ENCODE measurements at regions not wholly inside any gene's neighbourhood (a gene's known extent, or its start where the extent isn't known, plus 50 kb on each side); places are given as distances from the start of the nearest gene placed in this dataset.
A peak's percentile ranks its signal among the peaks of the same experiment; 100 is the strongest.

- TF ChIP-seq POLR2A (IDR thresholded peaks at IDR 0.05) (no peak), CTCF (IDR thresholded peaks at IDR 0.05) (no peak)
- Histone ChIP-seq H3K27me3 (no peaks in the 10 kb centered on the region), H3K27ac (no peak overlapping the region), H3K9me3 (no peaks in the 10 kb centered on the region), H3K36me3 (no peaks in the 10 kb centered on the region), H3K4me1 (peaks cover 0 to 14% (median 3%) of the 10 kb centered on the region in 4 donors), H3K4me3 (no peak overlapping the region)
- 80% methylated on average over 3 of the region's 10 CpGs for WGBS (ENCODE audit: insufficient coverage, low coverage, low lambda C conversion rate, missing lambda C conversion rate)
- no peak for ATAC-seq
- intact Hi-C loops (cut with DNase I), result no loop called here
- DNase-seq, result no peak
Observed at GRCh38 chr20:53702617-53703016, 109.0 kb upstream of the ZNF217 start.

GRCh38 chr20:53699906-53700305 lies 106.3 kb upstream of the ZNF217 start:
- intact Hi-C loops (cut with DNase I), result no loop called here
- no peaks in the 10 kb centered on the region for H3K36me3 ChIP-seq

GRCh38 chr20:53699085-53699674 lies 105.5 kb upstream of the ZNF217 start:
- peak in 3 of 4 donors; percentile 34 to 81 (median 45) for ATAC-seq
- H3K4me3 ChIP-seq, result no peak overlapping the region
- H3K27me3 ChIP-seq, result no peaks in the 10 kb centered on the region
- H3K9me3 ChIP-seq, result no peaks in the 10 kb centered on the region
- DNase-seq, result no peak
- intact Hi-C loops (cut with DNase I), result no loop called here
- no peaks in the 10 kb centered on the region for H3K36me3 ChIP-seq
- H3K27ac ChIP-seq, result no peak overlapping the region
- H3K4me1 ChIP-seq, result no peaks in the 10 kb centered on the region
- 38% methylated on average over 3 of the region's 3 CpGs for WGBS (ENCODE audit: insufficient coverage, low coverage, low lambda C conversion rate, missing lambda C conversion rate)
- no peak for TF ChIP-seq POLR2A (IDR thresholded peaks at IDR 0.05)
- TF ChIP-seq CTCF (IDR thresholded peaks at IDR 0.05), result no peak

More at GRCh38 chr20:53699906-53700305, 106.3 kb upstream of the ZNF217 start:
- Histone ChIP-seq H3K27ac (no peak overlapping the region), H3K9me3 (no peaks in the 10 kb centered on the region), H3K27me3 (no peaks in the 10 kb centered on the region), H3K4me1 (no peaks in the 10 kb centered on the region), H3K4me3 (no peak overlapping the region)
- DNase-seq, result no peak
- no peak for TF ChIP-seq CTCF (IDR thresholded peaks at IDR 0.05)
- no peak for TF ChIP-seq POLR2A (IDR thresholded peaks at IDR 0.05)
- ATAC-seq, result no peak

- ATAC-seq, result peak in 1 of 4 donors; percentile 27
- 85% methylated on average over 6 of the region's 10 CpGs for WGBS (ENCODE audit: insufficient coverage, low coverage, low lambda C conversion rate, missing lambda C conversion rate)
Observed at GRCh38 chr20:53698371-53698978, 104.8 kb upstream of the ZNF217 start.

More at GRCh38 chr20:53698371-53698978, 104.8 kb upstream of the ZNF217 start:
- intact Hi-C loops (cut with DNase I), result no loop called here
- DNase-seq, result no peak
- Histone ChIP-seq H3K27me3 (no peaks in the 10 kb centered on the region), H3K4me1 (no peaks in the 10 kb centered on the region), H3K27ac (no peak overlapping the region), H3K36me3 (no peaks in the 10 kb centered on the region), H3K9me3 (no peaks in the 10 kb centered on the region), H3K4me3 (no peak overlapping the region)
- no peak for TF ChIP-seq POLR2A (IDR thresholded peaks at IDR 0.05)
- TF ChIP-seq CTCF (IDR thresholded peaks at IDR 0.05), result no peak

Data from right lobe of liver (tissue), 6 donors.